GM21576 (cell line): ENCODE measurements at regions not wholly inside any gene's neighbourhood (a gene's known extent, or its start where the extent isn't known, plus 50 kb on each side); places are given as distances from the start of the nearest gene placed in this dataset.

Experiments used
- ATAC-seq: cut with Tn5 transposase; IDR thresholded peaks from one replicate; pipeline ENCODE4 v1.9.1; 2021; ENCODE audit warnings: mild to moderate bottlenecking, moderate library complexity; ENCODE audit not compliant: unreplicated experiment

DNA sequence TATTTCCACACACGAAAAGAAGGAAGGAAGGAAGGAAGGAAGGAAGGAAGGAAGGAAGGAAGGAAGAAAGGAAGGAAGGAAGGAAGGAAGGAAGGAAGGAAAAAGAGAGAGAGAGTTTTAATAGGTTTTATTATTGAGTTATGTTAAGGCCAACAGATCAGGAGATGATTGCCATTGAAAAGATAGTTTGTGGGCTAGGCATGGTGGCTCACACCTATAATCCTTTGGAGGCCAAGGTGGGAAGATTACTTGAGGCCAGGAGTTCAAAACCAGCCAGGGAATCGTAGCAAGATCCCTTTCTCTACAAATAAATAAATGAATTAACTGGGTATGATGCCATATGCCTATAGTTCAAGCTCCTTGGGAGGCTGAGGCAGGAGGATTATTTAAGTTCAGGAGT, 877.2 kb downstream of the TLE4 start:
- ATAC-seq, result no peak

DNA sequence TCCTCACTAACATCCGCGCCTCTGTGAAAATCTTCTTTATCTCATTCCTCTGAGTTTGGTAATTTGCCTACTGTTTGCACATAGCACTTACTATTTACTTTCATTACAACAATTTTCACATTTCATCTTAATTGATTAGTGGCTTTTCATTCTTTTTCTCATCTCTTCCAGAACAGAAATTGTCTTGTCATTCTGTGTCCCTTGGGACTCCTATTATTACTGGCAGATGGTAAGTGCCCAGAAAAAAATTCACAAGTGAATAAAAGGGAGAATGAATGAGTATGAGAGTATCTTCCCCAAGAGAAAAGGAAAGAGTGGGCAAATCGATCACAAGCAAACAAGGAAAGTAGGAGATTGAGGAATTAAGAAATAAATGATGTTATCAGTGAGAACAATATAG, 876.1 kb downstream of the TLE4 start:
- ATAC-seq, result no peak

DNA sequence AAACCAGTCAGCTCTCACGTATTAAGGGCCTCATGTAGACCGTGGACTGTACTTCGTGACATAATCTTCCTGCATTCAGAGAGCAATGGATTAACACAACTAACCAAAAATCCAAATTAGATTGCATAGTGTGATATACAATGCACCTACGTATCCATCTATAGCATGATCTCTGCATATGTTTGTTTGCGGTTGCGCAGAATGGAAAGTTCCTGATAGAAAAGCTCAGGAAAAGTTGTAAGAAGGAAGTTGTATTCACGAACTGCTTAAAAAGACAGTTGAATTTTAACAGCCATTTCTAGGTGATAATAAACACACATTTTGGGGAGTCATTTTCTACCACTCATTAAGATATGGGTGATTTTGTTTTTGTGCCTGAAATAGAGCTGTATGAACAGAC, 869.0 kb downstream of the TLE4 start:
- ATAC-seq, result no peak

DNA sequence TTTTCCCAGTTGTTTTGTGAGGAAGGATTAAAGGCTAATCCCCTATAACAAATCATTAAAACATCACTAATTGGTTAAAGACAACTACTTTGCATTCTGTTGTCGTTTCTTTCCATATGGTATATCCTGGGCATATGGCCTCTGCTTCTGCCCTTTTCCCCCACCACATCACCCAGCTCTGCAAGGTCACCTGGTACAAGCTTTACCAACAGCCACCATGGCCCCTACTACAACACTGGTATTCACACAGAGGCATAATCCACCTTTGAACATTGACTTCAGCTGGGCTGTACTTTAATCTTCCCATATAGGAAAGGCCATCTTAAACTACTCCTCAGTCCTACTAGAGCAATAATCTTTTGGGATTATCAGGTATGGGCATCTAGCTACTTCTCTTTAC, 866.1 kb downstream of the TLE4 start:
- no peak for ATAC-seq

DNA sequence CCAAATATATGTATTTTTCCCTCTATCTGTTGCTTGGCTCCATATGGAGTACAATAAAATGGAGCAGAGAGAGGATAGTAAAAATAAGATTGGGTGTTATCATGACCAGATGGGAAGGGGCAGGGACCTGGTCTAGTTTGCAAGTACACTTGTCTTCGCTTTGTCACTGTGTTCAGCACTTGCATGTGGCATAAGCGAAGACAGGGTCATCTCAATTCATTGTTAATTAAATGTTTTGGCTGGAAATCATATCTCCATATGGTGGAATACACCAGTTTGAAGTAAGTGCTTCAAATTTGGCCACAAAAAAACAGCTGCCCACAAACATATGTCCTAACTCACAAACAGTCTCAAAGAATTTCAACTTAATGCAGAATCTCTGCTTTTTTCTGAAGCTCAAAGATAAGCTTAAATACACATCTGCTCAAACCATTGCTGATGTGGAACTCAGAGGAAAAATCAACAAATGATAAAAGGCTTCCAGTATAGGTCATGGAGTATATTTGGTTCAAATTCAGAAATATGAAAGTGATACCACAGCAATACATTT, 865.4 kb downstream of the TLE4 start:
- ATAC-seq, result no peak

DNA sequence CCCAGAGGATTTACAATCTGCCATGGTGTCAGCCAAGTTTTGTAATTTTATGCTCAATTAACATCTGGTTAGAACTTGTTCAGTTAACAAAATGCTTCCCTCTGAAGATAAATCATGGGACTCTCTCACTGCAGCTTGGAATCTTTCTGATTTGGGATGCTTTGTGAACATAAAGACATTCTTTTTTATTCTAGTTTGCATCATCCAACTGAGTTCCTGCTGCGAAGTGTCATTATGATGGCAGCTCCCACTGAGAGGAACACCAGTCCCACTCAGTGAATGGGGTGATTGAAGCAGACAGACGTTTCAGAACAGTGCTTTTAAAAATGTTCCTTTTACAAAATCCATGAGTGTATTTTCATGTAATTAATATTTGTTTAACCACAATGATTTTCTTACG, 863.8 kb downstream of the TLE4 start:
- ATAC-seq, result no peak

DNA sequence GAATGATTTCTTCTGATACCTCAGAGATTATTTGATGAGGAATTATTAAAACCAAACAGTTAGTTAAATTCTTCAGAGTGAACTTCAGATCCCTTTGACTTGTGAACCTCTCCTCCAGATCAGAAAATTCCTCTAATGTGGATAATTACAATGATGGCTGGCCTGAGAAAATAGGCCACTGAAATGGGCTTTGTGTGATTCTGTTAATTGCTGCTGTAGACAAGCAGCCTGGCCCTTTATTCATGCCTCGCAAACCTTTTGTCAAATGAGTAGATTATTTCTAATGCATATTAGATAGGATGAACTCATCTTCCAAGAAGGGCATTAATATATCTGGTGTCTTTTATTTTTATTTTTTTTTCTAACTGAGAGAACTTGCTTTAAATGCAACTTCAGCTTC, 855.2 kb downstream of the TLE4 start:
- no peak for ATAC-seq

DNA sequence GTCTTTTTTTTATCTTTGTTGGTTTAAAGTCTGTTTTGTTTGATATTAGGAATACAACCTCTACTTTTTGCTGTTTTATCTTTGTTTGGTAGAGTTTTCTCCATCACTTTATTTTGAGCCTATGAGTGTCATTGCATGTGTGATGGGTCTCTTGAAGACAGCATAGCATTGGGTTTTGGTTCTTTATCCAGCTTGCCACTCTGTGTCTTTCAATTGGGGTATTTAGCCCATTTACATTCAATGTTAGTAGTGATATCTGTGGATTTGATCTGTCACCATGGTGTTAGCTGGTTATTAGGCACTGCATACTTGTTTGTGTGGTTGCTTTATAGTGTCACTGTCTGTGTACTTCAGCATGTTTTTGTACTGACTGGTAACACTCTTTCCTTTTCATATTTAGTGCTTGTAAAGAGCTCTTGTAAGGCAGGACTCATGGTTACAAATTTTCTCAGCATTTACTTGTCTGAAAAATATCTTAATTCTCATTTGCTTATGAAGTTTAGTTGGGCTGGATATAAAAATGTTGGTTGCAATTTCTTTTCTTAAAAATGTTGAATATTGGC, 845.5 kb downstream of the TLE4 start:
- no peak for ATAC-seq

DNA sequence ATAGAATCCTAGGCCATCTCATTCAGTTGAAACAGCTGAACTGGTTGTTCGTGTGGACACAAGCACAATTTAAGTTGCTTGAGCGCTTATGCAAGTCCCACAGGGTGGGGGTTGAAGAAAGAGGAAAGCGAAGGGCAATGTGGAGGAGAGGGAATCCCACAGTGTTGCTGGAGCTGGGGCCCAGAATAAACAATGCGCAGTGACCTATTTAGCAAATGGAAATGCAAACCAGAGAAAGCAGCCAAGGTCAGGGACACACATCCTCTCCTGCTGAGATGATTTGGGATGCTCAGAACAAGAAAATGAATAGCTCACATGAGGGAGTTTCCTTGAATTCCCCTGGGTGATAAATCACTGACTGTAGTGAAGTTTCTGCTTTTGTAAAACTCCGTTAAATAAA, 838.3 kb downstream of the TLE4 start:
- ATAC-seq, result no peak

DNA sequence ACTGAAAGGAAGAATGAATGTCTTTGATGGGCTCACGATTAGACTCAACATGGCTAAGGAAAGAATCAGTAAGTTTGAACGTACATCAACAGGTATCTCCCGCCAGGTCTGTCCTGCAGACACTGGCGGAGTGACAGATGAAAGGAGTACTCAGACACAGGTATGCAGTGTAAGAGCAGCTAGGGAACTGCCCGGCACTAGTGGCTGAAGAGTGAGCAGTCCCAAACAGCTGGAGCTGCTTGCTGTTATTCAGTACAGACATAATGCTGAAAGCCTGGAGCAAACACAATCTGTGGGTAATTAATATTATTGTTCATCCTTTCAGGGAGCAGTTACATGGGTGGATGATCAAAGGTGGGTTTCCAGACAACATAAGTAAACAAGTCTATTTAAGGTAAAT, 835.5 kb downstream of the TLE4 start:
- no peak for ATAC-seq

DNA sequence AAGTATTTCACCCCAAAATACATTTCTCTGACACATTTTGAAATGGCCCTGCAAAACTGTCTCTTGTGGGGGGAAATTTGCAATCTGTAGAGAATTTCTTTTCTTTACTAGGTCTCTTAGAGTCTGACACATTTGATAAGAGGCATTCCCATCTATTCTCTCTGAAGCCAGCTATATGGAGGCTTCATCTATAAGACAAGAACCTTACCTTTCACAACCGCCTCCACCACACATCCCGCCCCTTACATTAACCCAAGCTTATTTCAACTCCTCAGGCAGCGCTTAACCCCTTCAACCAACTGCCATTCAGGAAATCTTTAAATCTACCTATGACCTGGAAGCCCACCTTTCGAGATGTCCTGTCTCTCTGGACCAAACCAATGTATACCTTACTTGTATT, 829.5 kb downstream of the TLE4 start:
- ATAC-seq, result no peak

DNA sequence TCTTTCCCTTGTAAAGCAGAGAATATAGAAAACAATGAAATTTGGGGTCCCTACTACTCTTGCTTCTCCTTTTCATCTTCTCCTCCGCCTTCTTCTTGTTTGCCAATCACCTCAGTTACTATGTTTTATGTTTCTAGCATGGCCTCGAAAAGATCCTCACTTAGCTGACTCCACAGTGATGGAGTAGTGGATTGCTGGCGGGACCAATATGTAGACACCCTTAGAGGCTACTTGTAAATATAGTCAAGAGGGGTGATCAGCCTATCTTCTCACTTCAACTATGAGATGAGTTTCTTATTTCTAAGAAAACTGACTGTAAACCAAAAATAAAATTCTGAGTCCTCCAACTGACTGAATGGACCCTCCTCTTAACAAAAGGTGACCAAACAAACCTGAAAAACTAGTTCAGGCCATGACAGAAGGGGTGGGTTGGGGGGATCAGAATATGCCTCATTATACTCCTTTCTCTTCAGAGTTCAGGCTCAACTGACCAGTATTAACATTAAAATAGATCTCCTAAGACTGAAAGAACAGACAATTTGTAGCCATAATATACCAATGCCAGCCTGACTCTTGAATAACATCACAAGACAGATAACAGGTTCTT, 829.0 kb downstream of the TLE4 start:
- ATAC-seq, result no peak

DNA sequence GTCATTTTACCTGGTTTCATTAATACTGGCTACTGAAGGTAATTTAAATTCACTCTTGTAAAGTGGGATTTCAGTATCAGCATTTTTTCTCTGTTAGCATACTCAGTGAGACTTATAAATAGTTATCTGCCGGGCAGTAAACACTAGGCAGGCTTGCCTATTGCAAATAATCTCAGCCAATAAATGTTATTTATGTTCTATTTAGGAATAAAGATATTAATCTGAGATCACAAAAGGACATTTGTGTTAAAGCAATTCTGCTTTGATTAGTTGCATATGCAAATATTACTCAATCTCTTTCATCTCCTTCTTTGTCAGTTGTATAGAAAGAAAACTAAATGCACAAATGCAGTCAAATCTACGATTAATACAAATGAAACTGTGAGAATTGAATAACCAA, 827.8 kb downstream of the TLE4 start:
- ATAC-seq, result no peak

DNA sequence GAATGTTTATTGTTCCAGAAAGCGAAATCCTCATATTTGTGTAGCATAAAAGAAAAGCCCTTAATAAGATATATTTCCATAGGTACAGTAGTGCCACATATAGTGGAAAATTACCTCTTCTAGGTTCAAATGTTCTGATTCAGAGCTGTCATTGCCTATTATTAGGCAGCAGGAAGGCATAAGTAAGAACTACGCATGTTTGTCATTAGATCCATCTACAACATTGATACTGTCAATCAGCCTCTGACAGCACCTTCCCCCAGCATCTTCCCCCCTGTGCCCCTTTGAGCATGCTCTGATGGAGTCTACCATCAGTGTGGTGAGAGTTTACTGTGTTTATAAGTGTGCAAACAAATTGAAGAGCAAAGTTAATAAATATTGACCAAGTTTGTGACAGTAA, 816.1 kb downstream of the TLE4 start:
- no peak for ATAC-seq

DNA sequence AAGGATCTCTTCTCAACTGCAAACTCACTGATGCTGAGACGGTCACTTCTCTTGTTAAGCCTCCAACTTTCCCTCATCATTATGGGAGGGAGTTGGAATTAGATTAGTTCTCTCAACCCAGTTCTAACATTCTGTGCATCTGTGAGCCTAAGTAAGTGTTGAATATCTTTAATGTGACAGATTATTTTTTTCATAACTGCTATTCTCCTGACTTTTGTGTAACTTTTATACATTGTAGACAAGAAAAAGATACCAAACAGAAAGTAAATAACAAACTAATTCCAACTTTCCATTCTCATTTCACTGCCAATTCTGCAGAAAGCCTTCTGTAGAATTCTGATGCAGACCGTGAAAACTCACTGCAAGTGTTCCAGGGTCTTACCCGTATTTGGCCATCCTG, 813.5 kb downstream of the TLE4 start:
- no peak for ATAC-seq

DNA sequence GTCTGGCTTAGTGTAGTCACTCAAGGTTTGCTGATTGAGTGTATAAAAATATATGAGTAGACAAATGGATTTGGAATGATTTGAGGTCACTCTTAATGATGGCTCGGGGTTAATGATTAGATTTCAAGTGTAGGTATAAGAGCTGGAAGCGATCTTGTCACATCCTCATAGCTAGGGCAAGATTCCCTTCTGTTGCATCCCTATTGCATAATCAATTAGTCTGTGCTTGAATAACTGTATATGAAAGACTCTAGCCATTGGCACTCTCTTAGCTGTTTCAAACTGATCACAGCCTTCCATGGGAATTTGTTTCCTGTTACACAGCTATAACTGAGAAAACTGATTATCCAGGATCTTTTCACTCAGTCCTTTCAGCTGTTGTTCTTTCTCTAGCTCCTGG, 811.6 kb downstream of the TLE4 start:
- ATAC-seq, result no peak

DNA sequence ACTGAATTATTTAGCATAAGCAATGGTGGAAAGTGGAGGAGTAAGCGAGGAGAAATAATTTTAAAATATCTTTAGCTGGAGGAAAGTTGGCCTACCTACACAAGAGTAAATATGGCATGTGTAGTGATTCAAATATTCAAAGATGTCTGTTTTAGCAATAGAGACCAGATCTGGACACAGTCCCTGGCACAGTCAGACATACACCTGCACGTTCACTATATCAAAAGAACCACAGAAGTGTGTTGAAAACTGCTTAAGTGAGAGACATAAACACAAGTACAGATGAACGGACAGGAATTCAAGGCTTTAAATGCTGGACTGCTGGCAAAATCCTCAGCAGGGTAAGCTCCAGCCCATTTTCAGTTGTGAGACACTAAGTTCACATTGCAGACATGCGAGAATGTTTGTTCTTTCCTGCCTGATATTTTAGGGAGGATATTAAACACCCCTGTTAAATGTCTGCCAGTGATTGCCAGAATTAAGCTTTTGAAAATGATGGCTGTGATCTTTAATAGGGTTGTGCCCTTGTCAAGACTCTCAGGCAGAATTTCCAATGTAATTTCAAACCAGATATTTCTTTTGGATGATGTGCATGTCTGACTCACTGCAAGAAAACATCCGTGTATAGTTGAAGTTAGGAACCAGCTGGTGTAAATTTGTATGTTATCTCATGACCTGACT, 810.6 kb downstream of the TLE4 start:
- ATAC-seq, result no peak

DNA sequence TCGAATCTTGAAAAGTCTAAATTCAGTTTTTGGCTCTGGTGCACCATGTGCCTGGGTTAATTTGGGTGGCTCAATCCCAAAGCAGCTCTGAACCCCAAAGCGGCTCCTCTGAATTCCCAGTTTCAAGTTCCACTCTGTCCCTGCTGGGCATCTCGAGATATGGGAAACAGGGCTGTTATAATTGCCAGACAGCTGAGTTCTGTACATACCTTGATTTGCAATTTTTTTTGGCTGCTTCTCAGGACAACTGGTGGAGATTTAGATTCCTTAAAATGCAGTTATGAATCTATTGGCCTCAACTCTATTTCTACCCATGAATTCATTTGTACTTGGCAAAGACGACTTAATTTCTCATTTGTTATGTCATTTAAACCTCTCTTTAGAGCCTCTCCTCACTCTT, 808.5 kb downstream of the TLE4 start:
- ATAC-seq, result no peak

DNA sequence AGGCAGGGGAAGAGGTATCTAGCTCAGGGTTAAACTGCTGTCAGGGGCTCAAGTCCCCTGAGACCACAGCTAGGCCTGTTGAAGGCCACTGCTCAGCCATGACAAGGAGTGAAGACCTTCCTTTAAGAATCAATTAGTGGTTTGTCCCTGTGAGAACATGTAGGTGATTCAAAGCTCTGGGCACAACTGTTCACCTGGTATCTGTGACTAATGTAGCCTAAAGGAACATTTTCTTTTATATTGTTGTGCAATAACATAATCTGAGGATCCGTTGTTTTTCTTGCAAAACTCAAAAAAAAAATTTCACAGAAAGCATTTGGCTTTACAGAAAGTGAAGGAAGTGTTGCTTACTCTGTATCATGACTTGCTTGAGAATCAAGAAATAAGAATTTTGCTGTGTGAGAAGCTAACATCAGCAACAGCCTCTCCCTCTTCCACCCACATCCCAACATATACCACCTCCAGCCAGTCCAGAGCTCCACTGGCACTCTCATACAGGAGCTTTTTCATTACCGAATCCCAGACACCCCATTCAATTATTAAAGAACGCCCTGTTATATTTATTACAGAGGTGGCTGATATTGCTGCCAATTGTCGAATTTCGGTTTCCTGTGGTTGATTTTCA, 807.0 kb downstream of the TLE4 start:
- ATAC-seq, result no peak

DNA sequence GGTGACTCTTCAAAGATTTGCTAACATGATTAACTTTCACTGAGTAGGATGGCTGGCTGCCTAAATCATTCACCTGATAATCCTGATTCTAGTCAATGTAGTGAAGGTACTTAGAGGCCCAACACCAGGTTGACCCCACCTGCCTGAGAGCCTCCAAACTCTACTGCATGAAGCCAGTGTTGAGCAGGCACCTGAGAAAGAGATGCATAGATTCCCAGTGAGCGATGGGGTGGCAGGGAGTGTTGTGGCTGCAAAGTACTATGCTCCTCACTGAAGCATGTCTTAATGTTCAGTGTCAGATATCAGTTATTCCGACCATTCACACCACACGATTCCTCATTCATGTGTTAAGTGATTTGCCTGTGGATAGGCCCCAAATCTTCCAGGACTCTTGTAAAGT, 804.4 kb downstream of the TLE4 start:
- ATAC-seq, result no peak

DNA sequence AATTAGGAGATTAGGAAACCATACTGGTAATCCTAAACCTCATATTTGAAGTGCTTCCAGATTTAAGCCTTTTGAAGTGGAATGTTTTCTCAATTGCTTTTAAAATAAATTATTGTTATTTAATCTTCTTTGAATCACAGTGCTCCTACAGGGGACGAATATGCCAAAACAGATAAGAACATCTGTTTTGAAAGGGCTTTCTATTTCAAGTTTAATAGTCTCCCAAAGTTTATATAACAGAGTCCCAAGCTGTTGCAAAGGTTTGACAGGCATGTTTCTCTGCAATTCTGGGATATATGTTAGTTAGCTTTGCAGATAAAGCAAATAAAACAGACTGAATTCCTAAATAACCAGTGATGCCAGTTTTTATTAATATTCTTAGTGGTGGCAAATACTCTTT, 803.7 kb downstream of the TLE4 start:
- no peak for ATAC-seq

DNA sequence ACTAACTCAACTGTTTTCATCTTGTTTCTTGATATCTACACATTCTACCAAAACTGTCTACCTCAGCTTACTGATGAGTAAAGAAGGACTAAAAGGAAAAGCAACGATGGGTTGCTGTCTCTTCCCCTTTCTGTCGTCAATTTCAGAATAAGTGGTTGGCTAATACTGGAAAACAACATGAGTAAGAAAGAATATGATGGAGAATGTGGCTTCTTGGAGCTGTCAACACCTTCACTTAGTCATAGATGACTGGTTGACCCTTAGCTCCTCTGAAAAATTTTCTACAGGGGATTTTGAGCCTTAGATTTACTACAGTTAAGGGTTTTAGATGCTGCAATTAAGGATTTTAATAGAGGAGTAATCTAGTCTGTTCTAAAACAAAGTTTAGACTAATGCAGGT, 797.9 kb downstream of the TLE4 start:
- ATAC-seq, result no peak
